H9 (cell line): ENCODE measurements at regions not wholly inside any gene's neighbourhood (a gene's known extent, or its start where the extent isn't known, plus 50 kb on each side); places are given as distances from the start of the nearest gene placed in this dataset.

Experiments
- DNase-seq: peaks from one replicate; pipeline ENCODE4 v3.0.0-alpha.2; 2017
- H2AFZ ChIP-seq: one replicate; pipeline ENCODE4 v1.6.1; 2013; ENCODE audit warnings: mild to moderate bottlenecking, low read length, control low read depth, moderate library complexity
- H2AK5ac ChIP-seq: 2 replicates; pipeline ENCODE4 v1.6.1; 2013; ENCODE audit warnings: low read length, control low read depth, mixed read lengths; ENCODE audit not compliant: insufficient read length
- H2BK120ac ChIP-seq: one replicate; pipeline ENCODE4 v1.6.1; 2013; ENCODE audit warnings: low read depth, mild to moderate bottlenecking, low read length, control low read depth, inconsistent platforms; ENCODE audit not compliant: poor library complexity, severe bottlenecking
- H2BK12ac ChIP-seq: 2 replicates; pipeline ENCODE4 v1.6.1; 2013; ENCODE audit warnings: low read length, control low read depth, mixed read lengths, low read depth; ENCODE audit not compliant: insufficient read length
- H2BK15ac ChIP-seq: 2 replicates; pipeline ENCODE4 v1.6.1; 2013; ENCODE audit warnings: low read depth, low read length, control low read depth
- H2BK20ac ChIP-seq: one replicate; pipeline ENCODE4 v1.6.1; 2013; ENCODE audit warnings: low read depth, mild to moderate bottlenecking, low read length, control low read depth, inconsistent platforms; ENCODE audit not compliant: poor library complexity, severe bottlenecking
- H2BK5ac ChIP-seq: 2 replicates; pipeline ENCODE4 v1.6.1; 2013; ENCODE audit warnings: low read length, control low read depth, mixed read lengths; ENCODE audit not compliant: insufficient read length
- H3K14ac ChIP-seq: 2 replicates; pipeline ENCODE4 v1.6.1; 2013; ENCODE audit warnings: low read length, control low read depth; ENCODE audit not compliant: insufficient read depth
- H3K18ac ChIP-seq: 2 replicates; pipeline ENCODE4 v1.6.1; 2013; ENCODE audit warnings: low read depth, mild to moderate bottlenecking, mixed read lengths, low read length, control low read depth; ENCODE audit not compliant: insufficient read length
- H3K23ac ChIP-seq: 2 replicates; pipeline ENCODE4 v1.6.1; 2013; ENCODE audit warnings: low read length, control low read depth, mixed read lengths, low read depth; ENCODE audit not compliant: insufficient read length
- H3K23me2 ChIP-seq: 2 replicates; pipeline ENCODE4 v1.6.1; 2013; ENCODE audit warnings: low read depth, mild to moderate bottlenecking, mixed read lengths, low read length, control low read depth; ENCODE audit not compliant: insufficient read length, poor library complexity, severe bottlenecking
- H3K27ac ChIP-seq: 2 replicates; pipeline ENCODE4 v1.5.1; 2013; ENCODE audit warnings: low read length, control low read depth, mixed read lengths, low read depth; ENCODE audit not compliant: insufficient read length
- H3K27me3 ChIP-seq: 2 replicates; pipeline ENCODE4 v1.6.1; 2013; ENCODE audit warnings: low read length, control low read depth, inconsistent platforms; ENCODE audit not compliant: insufficient read depth
- H3K4ac ChIP-seq: 2 replicates; pipeline ENCODE4 v1.6.1; 2013; ENCODE audit warnings: low read depth, mild to moderate bottlenecking, control low read depth, inconsistent platforms, low read length, moderate library complexity
- H3K4me1 ChIP-seq: 2 replicates; pipeline ENCODE4 v1.6.1; 2013; ENCODE audit warnings: low read length, control low read depth, inconsistent platforms; ENCODE audit not compliant: insufficient read depth
- H3K4me2 ChIP-seq: 2 replicates; pipeline ENCODE4 v1.6.1; 2013; ENCODE audit warnings: low read length, control low read depth, mixed read lengths; ENCODE audit not compliant: insufficient read length, insufficient read depth
- H3K56ac ChIP-seq: 2 replicates; pipeline ENCODE4 v1.6.1; 2013; ENCODE audit warnings: low read depth, mild to moderate bottlenecking, mixed read lengths, low read length, control low read depth; ENCODE audit not compliant: insufficient read length
- H3K79me1 ChIP-seq: 2 replicates; pipeline ENCODE4 v1.6.1; 2013; ENCODE audit warnings: low read depth, mild to moderate bottlenecking, moderate library complexity, low read length, control low read depth, inconsistent platforms; ENCODE audit not compliant: insufficient read depth, poor library complexity, severe bottlenecking
- H3K79me2 ChIP-seq: 2 replicates; pipeline ENCODE4 v1.6.1; 2013; ENCODE audit warnings: low read length, control low read depth, inconsistent platforms; ENCODE audit not compliant: insufficient read depth
- H3K9ac ChIP-seq: 2 replicates; pipeline ENCODE4 v1.6.1; 2013; ENCODE audit warnings: low read length, control low read depth, mixed read lengths; ENCODE audit not compliant: insufficient read length; ENCODE audit errors: extremely low read depth
- H3K9me3 ChIP-seq: one replicate; pipeline ENCODE4 v1.6.1; 2013; ENCODE audit warnings: low read depth, low read length, inconsistent platforms; ENCODE audit not compliant: control insufficient read depth
- H3T11ph ChIP-seq: one replicate; pipeline ENCODE4 v1.6.1; 2013; ENCODE audit warnings: mild to moderate bottlenecking, low read length, control low read depth, inconsistent platforms
- H4K20me1 ChIP-seq: one replicate; pipeline ENCODE4 v1.6.1; 2013; ENCODE audit not compliant: control insufficient read depth, insufficient read length, insufficient read depth
- H4K5ac ChIP-seq: 2 replicates; pipeline ENCODE4 v1.6.1; 2013; ENCODE audit warnings: low read depth, mild to moderate bottlenecking, mixed read lengths, low read length, control low read depth; ENCODE audit not compliant: insufficient read length
- H4K8ac ChIP-seq: replicated peaks from 2 replicates; pipeline ENCODE4 v1.6.1; 2013; ENCODE audit warnings: low read length, control low read depth, mixed read lengths, low read depth; ENCODE audit not compliant: insufficient read length
- H4K91ac ChIP-seq: 2 replicates; pipeline ENCODE4 v1.6.1; 2013; ENCODE audit warnings: low read depth, mild to moderate bottlenecking, moderate library complexity, mixed read lengths, low read length, control low read depth; ENCODE audit not compliant: insufficient read length
- H3K27ac Mint-ChIP-seq, 3 experiments: 2 replicates in 2 of 3; 3 replicates in 1 of 3; pipeline ENCODE4 v1.8.0; 2020 to 2021; ENCODE audit warnings: mixed read lengths in 3 of 3, mild to moderate bottlenecking in 1 of 3, moderate library complexity in 1 of 3
- H3K27me3 Mint-ChIP-seq: 2 replicates; pipeline ENCODE4 v1.8.0; 2021; ENCODE audit warnings: low read depth, mild to moderate bottlenecking, moderate library complexity, mixed read lengths
- H3K36me3 Mint-ChIP-seq, 3 experiments: 2 replicates in 2 of 3; 3 replicates in 1 of 3; pipeline ENCODE4 v1.8.0; 2020 to 2021; ENCODE audit warnings: low read depth in 3 of 3, mixed read lengths in 3 of 3; ENCODE audit not compliant: insufficient read depth in 1 of 3
- H3K4me1 Mint-ChIP-seq, 2 experiments: 2 replicates each; pipeline ENCODE4 v1.8.0; 2020; ENCODE audit warnings: mixed read lengths in 2 of 2
- H3K4me3 Mint-ChIP-seq, 2 experiments: 2 replicates in 1 of 2; 3 replicates in 1 of 2; pipeline ENCODE4 v1.8.0; 2020 to 2021; ENCODE audit warnings: mild to moderate bottlenecking in 2 of 2, mixed read lengths in 2 of 2, moderate library complexity in 1 of 2
- H3K9me3 Mint-ChIP-seq, 2 experiments: 2 replicates in 1 of 2; 3 replicates in 1 of 2; pipeline ENCODE4 v1.8.0; 2020; ENCODE audit warnings: mild to moderate bottlenecking in 2 of 2, mixed read lengths in 2 of 2, moderate library complexity in 1 of 2
- WGBS: extraction: QIAGEN DNeasy Blood & Tissue Kit; methylation state at CpG from one replicate; pipeline ENCODE4 v1.1.7; 2013; ENCODE audit warnings: missing lambda C conversion rate, low lambda C conversion rate, mixed read lengths; ENCODE audit not compliant: insufficient read length; ENCODE audit errors: extremely low coverage; 5-methylcytosine and 5-hydroxymethylcytosine counted together
- TF ChIP-seq, protein P1 (sequence below): fragments of 200-600 bp; sonication (generic); conservative IDR thresholded peaks from 3 replicates; pipeline ENCODE4 v1.8.0; 2021; ENCODE audit warnings: antibody characterized with exemption, mild to moderate bottlenecking

- H3K27ac Mint-ChIP-seq: peak overlapping the region in 2 of 3 experiments; percentile 26 to 34; a peak in 3 of 7 replicates
- H3K79me2 ChIP-seq: no peaks in the 10 kb centered on the region
Measured at GRCh38 chr3:181952929-181953328, 241.2 kb downstream of the SOX2 start.

More at GRCh38 chr3:181952929-181953328, 241.2 kb downstream of the SOX2 start:
- Histone ChIP-seq H3K18ac (no peak overlapping the region), H3K4me2 (no peak overlapping the region), H2BK120ac (no peak overlapping the region), H4K5ac (no peak overlapping the region), H4K20me1 (no peaks in the 10 kb centered on the region), H3K4me1 (no peaks in the 10 kb centered on the region), H2BK15ac (no peak overlapping the region), H2BK12ac (no peak overlapping the region), H3K27ac (no peak overlapping the region), H2AK5ac (no peak overlapping the region), H3K9me3 (no peaks in the 10 kb centered on the region), H3K9ac (no peak overlapping the region), H3K23ac (no peak overlapping the region), H2BK20ac (peak overlapping the region; percentile 83), H3K4ac (no peak overlapping the region), H3T11ph (no peak overlapping the region), H3K14ac (no peak overlapping the region), H4K91ac (no peak overlapping the region), H3K79me1 (no peaks in the 10 kb centered on the region), H3K56ac (no peak overlapping the region), H2BK5ac (no peak overlapping the region), H3K27me3 (0 out of 2 replicates have a peak, but pooled peaks cover 2% of the 10 kb centered on the region), H4K8ac (no peak overlapping the region), H2AFZ (no peak overlapping the region), H3K23me2 (no peaks in the 10 kb centered on the region)
- Mint-ChIP-seq H3K36me3 (peaks cover 0 to 2% (median 0%) of the 10 kb centered on the region in 3 experiments; a peak in 2 of 7 replicates), H3K27me3 (no peaks in the 10 kb centered on the region), H3K4me3 (no peak overlapping the region), H3K9me3 (no peaks in the 10 kb centered on the region), H3K4me1 (peaks cover 32 to 35% of the 10 kb centered on the region in 2 experiments)
- no CpG with 5 or more reads among the region's 4 CpGs for WGBS
- TF ChIP-seq, protein P1, sequence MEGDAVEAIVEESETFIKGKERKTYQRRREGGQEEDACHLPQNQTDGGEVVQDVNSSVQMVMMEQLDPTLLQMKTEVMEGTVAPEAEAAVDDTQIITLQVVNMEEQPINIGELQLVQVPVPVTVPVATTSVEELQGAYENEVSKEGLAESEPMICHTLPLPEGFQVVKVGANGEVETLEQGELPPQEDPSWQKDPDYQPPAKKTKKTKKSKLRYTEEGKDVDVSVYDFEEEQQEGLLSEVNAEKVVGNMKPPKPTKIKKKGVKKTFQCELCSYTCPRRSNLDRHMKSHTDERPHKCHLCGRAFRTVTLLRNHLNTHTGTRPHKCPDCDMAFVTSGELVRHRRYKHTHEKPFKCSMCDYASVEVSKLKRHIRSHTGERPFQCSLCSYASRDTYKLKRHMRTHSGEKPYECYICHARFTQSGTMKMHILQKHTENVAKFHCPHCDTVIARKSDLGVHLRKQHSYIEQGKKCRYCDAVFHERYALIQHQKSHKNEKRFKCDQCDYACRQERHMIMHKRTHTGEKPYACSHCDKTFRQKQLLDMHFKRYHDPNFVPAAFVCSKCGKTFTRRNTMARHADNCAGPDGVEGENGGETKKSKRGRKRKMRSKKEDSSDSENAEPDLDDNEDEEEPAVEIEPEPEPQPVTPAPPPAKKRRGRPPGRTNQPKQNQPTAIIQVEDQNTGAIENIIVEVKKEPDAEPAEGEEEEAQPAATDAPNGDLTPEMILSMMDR: no peak
- no peak for DNase-seq
